ENCODE measurements at regions not wholly inside any gene's neighbourhood (a gene's known extent, or its start where the extent isn't known, plus 50 kb on each side); places are given as distances from the start of the nearest gene placed in this dataset.
"Not testable (repeated sequence)": the region's sequence is repeated elsewhere in the genome, so short reads cannot be mapped to it uniquely, and the experiment has no call there.

DNA sequence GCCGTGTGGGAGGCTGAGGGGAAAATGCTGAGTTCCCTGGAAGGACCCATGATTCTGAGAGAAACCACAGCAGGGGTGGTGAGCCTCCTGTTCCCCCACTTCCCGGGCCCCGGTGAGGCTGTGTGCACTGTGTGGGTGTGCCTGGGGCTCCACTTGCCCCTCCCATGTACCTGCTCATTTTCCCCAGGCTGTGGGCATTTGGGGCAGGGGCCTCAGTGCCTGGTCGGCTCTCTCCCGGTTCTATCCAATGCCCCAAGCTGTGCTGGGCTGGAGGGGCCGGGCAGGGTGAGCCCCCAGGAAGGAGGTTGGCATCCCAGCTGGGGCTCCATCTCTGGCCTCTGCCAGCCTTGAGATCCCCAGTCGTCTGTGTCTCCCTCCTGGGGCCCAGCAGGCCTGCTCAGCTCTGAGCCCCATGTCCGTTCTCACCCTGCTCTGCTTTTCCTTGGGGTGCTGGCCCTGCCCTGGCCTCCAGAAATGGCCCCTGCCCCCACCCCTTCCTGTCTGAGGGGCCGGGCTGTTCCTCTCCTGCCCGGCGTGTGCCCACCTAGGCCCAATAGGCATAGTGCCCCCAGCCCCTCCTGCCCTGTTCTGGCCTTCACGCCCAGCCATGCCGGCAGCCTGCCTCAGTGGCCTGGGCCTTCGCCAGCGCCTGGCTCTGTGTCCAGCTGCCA is 80.1 kb downstream of the TMEM121 start:
- not testable (repeated sequence) for TF ChIP-seq POLR2A, EP300 (IDR thresholded peaks at IDR 0.05)
